ENCODE measurements at regions not wholly inside any gene's neighbourhood (a gene's known extent, or its start where the extent isn't known, plus 50 kb on each side); places are given as distances from the start of the nearest gene placed in this dataset.

GRCh38 chr10:129095680-129096064 is 371.4 kb upstream of the MGMT start:
- TF ChIP-seq SIN3A (IDR thresholded peaks at IDR 0.05; ENCODE audit: borderline replicate concordance, insufficient read depth, low read length) (no peak), TAF1 (IDR thresholded peaks at IDR 0.05; ENCODE audit: borderline replicate concordance, insufficient read depth, low read length) (no peak), POLR2AphosphoS5 (IDR thresholded peaks at IDR 0.05; ENCODE audit: low read depth, low read length) (no peak), FOXP2 (optimal IDR thresholded peaks at IDR 0.05; ENCODE audit: borderline replicate concordance, extremely low read depth, extremely low read length, insufficient read depth) (no peak)
- TF ChIP-seq, protein P1, sequence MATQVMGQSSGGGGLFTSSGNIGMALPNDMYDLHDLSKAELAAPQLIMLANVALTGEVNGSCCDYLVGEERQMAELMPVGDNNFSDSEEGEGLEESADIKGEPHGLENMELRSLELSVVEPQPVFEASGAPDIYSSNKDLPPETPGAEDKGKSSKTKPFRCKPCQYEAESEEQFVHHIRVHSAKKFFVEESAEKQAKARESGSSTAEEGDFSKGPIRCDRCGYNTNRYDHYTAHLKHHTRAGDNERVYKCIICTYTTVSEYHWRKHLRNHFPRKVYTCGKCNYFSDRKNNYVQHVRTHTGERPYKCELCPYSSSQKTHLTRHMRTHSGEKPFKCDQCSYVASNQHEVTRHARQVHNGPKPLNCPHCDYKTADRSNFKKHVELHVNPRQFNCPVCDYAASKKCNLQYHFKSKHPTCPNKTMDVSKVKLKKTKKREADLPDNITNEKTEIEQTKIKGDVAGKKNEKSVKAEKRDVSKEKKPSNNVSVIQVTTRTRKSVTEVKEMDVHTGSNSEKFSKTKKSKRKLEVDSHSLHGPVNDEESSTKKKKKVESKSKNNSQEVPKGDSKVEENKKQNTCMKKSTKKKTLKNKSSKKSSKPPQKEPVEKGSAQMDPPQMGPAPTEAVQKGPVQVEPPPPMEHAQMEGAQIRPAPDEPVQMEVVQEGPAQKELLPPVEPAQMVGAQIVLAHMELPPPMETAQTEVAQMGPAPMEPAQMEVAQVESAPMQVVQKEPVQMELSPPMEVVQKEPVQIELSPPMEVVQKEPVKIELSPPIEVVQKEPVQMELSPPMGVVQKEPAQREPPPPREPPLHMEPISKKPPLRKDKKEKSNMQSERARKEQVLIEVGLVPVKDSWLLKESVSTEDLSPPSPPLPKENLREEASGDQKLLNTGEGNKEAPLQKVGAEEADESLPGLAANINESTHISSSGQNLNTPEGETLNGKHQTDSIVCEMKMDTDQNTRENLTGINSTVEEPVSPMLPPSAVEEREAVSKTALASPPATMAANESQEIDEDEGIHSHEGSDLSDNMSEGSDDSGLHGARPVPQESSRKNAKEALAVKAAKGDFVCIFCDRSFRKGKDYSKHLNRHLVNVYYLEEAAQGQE (IDR thresholded peaks at IDR 0.05; ENCODE audit: insufficient read depth in 1 of 2, low read depth in 2 of 2, low read length in 2 of 2), result no peak

All from PFSK-1 (cell line).